B cell (primary cell): ENCODE measurements at regions not wholly inside any gene's neighbourhood (a gene's known extent, or its start where the extent isn't known, plus 50 kb on each side); places are given as distances from the start of the nearest gene placed in this dataset.

Source experiments
- EZH2 ChIP-seq: IDR thresholded peaks from 2 replicates; pipeline ENCODE4 v1.6.1; 2012; ENCODE audit warnings: borderline replicate concordance, low read depth, mild to moderate bottlenecking, moderate library complexity, low read length; ENCODE audit not compliant: insufficient read depth, poor library complexity, severe bottlenecking
- TF ChIP-seq, protein P1 (sequence below): fragments of 200-600 bp; IDR thresholded peaks from one replicate; pipeline ENCODE4 v1.8.0; 2022; ENCODE audit warnings: antibody characterized with exemption, mild to moderate bottlenecking

DNA sequence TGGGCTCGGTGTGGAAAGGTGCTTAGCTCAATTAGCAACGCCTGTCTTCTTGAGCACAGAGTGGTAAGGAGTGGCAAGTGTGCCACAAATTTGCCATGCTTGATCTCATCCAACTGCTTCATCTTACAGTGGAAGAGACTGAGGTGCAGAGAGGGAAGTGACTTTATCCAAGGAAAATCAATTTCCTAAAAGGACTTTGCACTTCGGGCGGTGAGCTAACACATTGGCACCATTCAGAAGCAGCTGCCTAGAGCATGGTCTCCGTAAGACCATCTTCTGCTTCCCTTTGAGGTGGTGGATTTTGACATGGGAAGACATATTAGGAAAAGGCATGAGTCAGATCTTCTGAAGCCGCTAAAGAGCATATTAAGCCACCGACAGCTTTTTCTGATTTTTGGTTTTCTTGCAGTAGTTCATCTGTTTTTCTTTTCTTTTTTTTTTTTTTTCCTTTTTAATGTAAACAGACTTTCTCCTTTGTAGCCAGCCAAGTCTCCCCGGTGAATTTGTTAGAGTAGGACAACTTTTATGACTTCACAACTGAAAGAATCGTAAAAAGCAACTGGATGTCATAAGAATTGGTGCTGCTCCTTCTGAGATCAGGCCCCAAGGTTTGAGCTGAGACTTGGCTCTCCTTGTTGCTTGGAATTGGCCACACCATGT, 273.2 kb downstream of the CDC5L start:
- TF ChIP-seq, protein P1, sequence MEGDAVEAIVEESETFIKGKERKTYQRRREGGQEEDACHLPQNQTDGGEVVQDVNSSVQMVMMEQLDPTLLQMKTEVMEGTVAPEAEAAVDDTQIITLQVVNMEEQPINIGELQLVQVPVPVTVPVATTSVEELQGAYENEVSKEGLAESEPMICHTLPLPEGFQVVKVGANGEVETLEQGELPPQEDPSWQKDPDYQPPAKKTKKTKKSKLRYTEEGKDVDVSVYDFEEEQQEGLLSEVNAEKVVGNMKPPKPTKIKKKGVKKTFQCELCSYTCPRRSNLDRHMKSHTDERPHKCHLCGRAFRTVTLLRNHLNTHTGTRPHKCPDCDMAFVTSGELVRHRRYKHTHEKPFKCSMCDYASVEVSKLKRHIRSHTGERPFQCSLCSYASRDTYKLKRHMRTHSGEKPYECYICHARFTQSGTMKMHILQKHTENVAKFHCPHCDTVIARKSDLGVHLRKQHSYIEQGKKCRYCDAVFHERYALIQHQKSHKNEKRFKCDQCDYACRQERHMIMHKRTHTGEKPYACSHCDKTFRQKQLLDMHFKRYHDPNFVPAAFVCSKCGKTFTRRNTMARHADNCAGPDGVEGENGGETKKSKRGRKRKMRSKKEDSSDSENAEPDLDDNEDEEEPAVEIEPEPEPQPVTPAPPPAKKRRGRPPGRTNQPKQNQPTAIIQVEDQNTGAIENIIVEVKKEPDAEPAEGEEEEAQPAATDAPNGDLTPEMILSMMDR: no peak
- no peak for TF ChIP-seq EZH2
